Stimulated activated CD4-positive, alpha-beta T cell treated with anti-CD3 and anti-CD28 coated beads, Interleukin-4, amount 100 ng/mL, for 1 hour (primary cell): ENCODE measurements at regions not wholly inside any gene's neighbourhood (a gene's known extent, or its start where the extent isn't known, plus 50 kb on each side); places are given as distances from the start of the nearest gene placed in this dataset.
"Not testable (repeated sequence)": the region's sequence is repeated elsewhere in the genome, so short reads cannot be mapped to it uniquely, and the experiment has no call there.

Experiments used
- DNase-seq: peaks from one replicate; pipeline ENCODE4 v3.0.0-alpha.2; 2020

DNA sequence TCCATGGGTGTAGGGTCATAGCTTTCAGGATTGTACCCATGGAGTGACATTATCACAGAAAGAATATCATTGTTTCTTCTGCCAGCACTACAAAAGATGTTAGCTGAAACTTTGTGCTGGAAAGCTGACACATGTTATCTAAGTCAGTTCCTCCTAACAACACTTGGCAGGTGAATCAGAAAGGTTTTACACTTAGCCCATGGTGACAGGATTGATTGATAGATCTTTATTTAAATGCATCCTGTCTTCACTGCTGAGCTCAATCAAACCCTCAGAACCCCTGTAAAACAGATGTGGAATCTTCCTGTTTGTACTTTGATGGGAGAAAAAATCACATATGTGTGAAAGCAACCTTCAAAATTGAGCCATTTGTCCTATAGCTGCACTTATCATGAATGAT is 811.5 kb upstream of the ANO3 start:
- no peak for DNase-seq

DNA sequence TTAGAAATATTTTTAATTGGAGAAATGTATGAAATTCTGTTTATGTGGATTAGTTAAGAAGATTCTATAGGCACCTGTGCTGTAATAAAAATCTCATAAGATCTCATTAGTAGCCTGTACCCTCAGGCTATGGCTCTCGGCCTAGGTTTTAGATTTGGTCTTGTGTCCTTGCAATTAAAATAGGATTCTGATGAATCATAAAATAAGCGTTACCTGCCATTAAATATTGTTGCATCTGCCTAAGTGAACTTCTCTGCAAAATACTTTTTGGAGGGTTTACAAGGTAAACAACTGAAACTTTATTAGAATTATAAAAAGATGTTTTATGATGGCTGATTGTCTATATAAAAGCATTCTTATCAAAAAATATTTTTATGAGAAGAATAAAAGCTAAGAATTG is 804.1 kb upstream of the ANO3 start:
- no peak for DNase-seq

GRCh38 chr11:25529572-25529971 is 802.4 kb upstream of the ANO3 start:
- DNase-seq = no peak

DNA sequence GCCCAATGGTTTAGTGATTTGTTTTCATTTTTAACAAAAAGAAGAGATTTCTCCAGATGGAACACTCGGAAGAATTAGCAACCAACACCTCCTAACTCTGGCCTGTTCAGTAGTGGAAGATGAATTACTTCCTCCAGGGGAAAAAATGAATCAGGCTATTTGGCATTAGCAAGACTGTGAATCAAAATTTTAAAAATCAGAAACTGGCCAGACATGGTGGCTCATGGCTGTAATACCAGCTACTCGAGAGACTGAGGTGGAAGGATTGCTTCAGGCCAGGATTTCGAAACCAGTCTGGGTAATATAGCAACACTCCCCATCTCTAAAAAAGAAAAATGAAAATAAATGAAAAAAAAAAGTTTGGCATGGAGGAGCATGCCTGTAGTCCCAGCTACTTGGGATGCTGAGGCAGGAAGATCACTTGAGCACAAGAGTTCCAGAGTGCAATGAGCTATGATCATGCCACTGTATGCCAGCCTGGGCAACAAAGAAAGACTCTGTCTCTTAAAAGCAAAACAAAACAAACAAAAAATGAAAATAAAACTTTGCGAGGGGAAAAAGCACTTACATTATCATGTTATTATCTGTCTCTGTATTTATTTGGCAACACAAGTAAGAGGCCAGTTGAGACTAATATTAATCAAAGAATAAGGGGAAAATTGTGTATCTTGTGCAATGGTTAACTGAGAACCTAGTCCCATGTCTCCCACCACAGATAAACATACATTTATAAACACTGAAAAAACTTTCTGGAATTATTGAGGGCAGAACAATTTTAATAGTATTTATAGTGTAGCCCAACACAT is 796.3 kb upstream of the ANO3 start:
- DNase-seq = no peak

DNA sequence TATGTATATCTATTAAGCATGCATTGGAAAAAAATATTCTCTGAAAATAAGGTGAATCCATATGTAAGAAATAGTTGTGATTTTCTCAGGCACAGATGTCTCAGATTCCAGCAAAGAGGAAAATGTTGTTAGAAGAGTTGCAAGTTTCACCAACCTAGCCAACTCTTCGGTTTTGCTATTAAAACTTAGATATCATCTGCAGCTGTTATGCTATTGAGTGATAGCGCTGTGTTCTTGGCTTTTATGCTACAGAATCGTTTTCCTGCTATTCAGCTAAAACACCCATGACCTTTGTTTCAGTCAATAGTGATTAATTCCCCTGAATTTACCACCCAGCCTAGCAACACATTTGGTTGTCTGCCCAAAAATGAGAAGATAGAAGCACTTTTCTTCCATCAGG is 795.6 kb upstream of the ANO3 start:
- no peak for DNase-seq

GRCh38 chr11:25537393-25537792 is 794.5 kb upstream of the ANO3 start:
- DNase-seq = no peak

DNA sequence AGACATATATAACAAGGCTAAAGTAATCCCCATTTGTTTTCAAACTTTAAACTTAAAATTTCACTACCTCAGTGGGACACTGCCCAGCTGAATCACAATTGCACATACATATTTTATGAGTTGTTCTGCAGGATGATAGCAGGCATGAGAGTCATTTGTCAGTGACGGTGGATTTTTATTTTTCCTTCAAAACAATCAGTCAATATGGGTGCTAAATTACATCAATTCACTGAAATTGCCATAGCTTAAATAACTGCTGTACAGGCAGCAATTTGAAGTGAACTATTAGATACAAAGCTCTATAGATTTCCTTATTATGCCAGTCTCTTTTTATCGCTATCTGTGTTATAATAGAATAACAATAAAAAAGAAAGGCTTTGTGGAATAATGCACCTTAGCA is 784.6 kb upstream of the ANO3 start:
- no peak for DNase-seq

- no peak for DNase-seq
Observed at GRCh38 chr11:25562417-25562816, 769.5 kb upstream of the ANO3 start.

GRCh38 chr11:25565846-25566245 is 766.1 kb upstream of the ANO3 start:
- DNase-seq = no peak

DNA sequence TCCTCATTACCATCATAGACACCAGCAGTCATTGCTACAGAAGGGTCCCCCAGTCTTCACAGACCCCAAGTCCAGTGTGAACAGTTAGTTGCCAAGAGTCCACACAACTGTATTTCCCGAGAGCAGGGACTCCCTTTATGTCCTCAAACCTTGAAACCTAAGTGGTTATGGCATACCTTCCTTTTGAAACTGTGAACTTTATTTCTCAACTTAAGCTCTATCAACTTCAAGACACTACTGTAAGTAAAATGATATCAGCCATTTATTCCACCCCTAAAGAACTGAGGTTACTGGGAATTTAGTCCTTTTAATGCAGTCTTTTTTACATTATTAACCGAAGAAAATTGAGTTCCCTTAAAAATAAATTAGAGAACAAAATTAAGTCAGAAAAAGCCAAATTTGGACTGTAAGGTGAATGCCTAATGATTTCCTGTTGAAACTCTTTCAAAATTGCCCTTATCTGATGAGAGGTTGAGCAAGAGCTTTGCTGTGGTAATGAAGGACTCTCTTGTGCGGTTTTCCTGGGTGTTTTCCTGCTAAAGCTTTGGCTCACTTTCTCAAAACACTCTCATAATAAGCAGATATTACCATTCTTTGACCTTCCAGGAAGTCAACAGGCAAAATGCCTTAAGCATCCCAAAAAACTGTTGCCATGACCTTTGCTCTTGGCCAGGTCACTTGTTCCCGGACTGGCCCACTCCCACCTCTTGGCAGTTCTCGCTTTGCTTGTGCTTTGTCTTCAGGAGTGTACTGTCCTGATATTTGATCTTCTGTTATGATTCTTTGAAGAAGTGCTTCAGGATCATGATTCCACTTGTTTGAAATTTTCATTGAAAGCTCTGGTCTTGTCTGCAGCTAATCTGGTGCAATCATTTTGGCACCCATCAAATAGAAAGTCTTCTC is 765.4 kb upstream of the ANO3 start:
- no peak for DNase-seq

DNA sequence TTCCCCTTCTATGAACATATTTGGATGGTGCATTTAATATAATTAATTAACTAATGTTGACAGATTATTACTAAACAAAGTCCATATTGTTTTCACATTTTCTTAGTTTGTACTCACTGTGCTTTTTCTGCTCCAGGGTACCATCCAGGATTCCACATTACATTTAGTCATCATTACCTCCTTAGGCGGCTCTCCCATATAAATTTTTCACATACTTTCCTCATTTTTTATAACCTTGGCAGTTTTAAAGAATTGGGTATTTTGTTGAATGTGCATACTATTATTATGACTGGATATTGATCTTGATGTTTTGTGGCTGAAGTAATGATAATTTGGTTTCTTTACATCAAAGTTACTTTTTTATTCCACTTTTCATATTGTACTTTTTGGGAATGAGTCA is 755.6 kb upstream of the ANO3 start:
- no peak for DNase-seq

DNA sequence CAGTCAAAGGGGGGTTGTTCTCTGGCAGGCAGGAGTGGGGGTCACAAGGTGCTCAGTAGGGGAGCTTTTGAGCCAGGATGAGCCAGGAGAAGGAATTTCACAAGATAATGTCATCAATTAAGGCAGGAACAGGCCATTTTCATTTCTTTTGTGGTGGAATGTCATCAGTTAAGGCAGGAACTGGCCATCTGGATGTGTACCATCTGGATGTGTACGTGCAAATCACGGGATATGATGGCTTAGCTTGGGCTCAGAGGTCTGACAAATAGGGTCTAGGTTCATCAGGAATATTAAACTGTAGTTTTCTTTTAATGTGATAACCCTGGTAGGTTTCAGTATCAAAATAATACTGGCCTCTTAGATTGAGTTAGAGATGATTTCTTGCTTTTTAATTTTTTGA is 752.4 kb upstream of the ANO3 start:
- not testable (repeated sequence) for DNase-seq

DNA sequence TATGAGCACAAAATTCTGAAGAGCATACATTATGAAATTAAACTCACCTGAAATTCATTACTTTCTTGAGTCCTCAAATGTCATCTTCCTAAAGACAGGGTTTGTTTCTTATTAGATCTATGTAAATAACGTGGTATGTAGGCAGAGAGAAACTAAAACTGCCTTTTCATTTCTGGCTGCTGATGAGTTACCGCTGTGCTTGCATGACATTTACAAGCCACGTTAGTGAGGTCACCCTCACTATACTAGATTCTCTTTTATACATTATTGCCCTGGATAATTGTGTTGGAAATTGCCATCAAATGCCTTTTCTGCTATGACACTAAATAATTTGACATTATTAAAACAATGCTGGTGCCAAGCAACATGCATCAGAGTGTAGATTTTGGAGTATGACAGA is 748.3 kb upstream of the ANO3 start:
- DNase-seq = no peak

DNA sequence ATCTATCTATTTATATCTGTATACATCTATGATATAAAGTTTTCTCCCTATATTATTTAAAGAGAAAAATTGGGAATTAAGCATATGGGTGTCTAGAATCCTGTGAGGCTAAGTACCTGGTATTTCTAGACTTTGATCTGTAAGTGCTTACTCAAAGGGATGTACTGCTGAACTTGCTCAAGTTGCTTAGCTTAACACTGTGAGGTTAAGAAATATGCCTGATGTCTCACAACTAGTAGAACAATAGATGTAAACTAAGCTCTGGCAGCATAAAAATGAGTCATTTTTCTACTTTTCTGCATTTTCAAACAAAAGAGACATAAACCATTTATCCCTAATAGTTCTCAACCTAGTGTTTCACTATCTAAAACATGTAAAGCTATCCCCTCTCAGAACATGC is 744.4 kb upstream of the ANO3 start:
- no peak for DNase-seq

GRCh38 chr11:25593221-25593620 is 738.7 kb upstream of the ANO3 start:
- no peak for DNase-seq

DNA sequence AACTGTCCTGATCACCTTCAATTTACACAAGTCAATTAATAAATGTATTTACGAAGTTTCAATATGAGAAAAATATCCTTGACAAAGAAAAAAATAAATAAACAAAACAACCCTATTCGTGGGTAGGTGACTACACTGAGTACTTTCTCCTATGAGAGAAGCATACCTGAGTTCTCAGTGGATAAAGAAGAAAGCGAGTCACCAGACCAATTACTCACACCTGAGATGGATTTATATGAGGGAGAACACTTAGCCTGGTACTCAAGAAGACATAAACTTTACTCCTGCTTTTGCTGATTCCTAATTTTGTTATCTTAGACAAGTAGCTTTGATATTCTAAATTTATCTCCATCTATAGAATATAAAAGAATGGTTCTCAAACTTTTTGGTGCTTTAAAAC is 735.2 kb upstream of the ANO3 start:
- no peak for DNase-seq

DNA sequence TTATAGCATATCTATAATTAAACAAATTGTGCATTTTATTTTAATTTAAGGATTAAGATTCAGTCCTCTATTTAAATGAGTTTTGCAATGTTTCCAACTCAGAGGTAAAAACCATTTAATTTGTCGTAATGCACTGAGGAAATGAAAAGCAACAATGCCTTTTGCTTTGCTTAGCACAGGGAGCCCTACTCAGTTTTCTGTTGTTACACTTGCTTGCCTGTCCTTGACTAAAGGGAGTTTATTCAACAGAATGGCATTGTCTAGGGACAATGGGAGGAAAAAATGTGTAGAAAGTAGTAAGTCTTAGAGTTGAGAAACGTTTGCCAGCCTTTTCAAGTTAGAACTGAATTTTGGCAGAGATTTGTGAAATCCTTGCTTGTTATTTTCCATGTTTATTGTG is 734.2 kb upstream of the ANO3 start:
- no peak for DNase-seq

- no peak for DNase-seq
Observed at GRCh38 chr11:25602149-25602548, 729.8 kb upstream of the ANO3 start.

- no peak for DNase-seq
Observed at GRCh38 chr11:25602959-25603358, 729.0 kb upstream of the ANO3 start.

DNA sequence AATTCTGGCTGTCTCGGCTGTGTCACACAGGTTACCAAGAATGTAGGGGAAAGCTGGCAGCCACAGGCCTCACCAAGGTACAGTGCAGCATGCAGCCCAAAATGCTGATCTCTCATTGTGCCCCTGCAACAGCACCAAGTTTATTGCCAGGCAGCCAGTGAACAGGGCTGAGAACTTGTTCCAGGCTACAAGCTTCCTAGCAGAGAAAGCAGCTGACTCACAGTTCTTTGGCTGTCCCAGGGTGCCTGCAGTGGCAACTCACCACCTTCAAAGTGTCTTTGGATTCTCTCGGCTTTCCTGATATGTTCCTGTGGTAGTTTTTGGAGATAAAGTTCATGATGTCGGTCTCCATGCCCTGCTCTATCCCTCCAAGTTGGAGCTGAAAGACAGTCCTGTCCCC is 719.1 kb upstream of the ANO3 start:
- no peak for DNase-seq

GRCh38 chr11:25613451-25613850 is 718.5 kb upstream of the ANO3 start:
- no peak for DNase-seq

DNA sequence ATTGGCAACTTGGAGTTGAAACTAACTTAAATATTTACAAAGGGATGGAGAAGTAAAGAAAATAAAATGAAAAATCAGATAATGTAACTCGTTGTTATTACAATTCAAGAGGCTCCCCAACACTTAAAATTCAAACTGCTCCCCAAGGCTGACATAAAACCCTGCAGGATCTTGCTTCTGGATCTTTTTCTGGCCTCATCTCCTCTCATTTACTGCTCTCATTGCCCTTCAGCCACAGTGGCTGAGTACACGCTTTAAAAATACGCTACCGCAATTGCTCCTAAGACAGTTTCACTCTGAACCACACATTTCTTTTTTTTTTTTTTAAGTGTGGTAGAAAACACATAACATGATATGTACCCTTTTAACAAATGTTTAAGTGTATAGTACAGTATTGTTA is 718.1 kb upstream of the ANO3 start:
- no peak for DNase-seq

GRCh38 chr11:25615069-25615468 is 716.9 kb upstream of the ANO3 start:
- DNase-seq = no peak

GRCh38 chr11:25615841-25616240 is 716.1 kb upstream of the ANO3 start:
- no peak for DNase-seq
